ENCODE measurements at regions not wholly inside any gene's neighbourhood (a gene's known extent, or its start where the extent isn't known, plus 50 kb on each side); places are given as distances from the start of the nearest gene placed in this dataset.

DNA sequence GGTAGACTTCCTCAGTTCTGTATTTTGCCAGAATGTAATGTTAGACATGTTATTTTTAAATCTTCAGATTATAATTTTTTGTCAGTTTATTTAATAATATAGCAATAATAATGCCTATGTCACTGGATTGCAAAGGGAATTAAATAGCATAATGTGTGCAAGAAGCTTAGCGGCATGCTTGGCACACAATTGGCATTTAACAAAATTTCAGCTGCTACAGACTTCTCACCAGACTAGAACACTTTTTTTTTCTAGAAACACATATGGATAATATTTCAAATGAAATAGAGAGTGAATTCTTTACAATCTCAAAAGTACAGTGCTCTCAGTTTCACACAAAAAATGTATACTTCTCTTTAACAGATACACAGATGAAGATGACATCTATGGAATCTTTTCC, 757.4 kb downstream of the CDH11 start:
- TF ChIP-seq SIN3A (IDR thresholded peaks at IDR 0.05; ENCODE audit: borderline replicate concordance, insufficient read depth, low read length) = no peak
- no peak for TF ChIP-seq POLR2AphosphoS5 (IDR thresholded peaks at IDR 0.05; ENCODE audit: low read depth, low read length)
- TF ChIP-seq TAF1 (IDR thresholded peaks at IDR 0.05; ENCODE audit: borderline replicate concordance, insufficient read depth, low read length) = no peak
- TF ChIP-seq, protein P1, sequence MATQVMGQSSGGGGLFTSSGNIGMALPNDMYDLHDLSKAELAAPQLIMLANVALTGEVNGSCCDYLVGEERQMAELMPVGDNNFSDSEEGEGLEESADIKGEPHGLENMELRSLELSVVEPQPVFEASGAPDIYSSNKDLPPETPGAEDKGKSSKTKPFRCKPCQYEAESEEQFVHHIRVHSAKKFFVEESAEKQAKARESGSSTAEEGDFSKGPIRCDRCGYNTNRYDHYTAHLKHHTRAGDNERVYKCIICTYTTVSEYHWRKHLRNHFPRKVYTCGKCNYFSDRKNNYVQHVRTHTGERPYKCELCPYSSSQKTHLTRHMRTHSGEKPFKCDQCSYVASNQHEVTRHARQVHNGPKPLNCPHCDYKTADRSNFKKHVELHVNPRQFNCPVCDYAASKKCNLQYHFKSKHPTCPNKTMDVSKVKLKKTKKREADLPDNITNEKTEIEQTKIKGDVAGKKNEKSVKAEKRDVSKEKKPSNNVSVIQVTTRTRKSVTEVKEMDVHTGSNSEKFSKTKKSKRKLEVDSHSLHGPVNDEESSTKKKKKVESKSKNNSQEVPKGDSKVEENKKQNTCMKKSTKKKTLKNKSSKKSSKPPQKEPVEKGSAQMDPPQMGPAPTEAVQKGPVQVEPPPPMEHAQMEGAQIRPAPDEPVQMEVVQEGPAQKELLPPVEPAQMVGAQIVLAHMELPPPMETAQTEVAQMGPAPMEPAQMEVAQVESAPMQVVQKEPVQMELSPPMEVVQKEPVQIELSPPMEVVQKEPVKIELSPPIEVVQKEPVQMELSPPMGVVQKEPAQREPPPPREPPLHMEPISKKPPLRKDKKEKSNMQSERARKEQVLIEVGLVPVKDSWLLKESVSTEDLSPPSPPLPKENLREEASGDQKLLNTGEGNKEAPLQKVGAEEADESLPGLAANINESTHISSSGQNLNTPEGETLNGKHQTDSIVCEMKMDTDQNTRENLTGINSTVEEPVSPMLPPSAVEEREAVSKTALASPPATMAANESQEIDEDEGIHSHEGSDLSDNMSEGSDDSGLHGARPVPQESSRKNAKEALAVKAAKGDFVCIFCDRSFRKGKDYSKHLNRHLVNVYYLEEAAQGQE (IDR thresholded peaks at IDR 0.05; ENCODE audit: insufficient read depth in 1 of 2, low read depth in 2 of 2, low read length in 2 of 2) = no peak
- no peak for TF ChIP-seq FOXP2 (optimal IDR thresholded peaks at IDR 0.05; ENCODE audit: borderline replicate concordance, extremely low read depth, extremely low read length, insufficient read depth)

All from PFSK-1 (cell line).